GM12878 (cell line): ENCODE measurements at regions not wholly inside any gene's neighbourhood (a gene's known extent, or its start where the extent isn't known, plus 50 kb on each side); places are given as distances from the start of the nearest gene placed in this dataset.

Experiments
- ATAC-seq: fragments of 200-7000 bp; cut with Tn5 transposase; 3 replicates; pipeline ENCODE4 v1.9.1; 2020; ENCODE audit warnings: mild to moderate bottlenecking, moderate library complexity
- BruUV-seq: library from RNA; stranded (reverse); fragments of 400-500 nt; replicated peaks from 2 replicates; lab custom pipeline; 2021; lab: Mats Ljungman, UMichigan
- CTCF ChIA-PET: fragments of 300-600 bp; sonication (Branson Sonifier 250); formaldehyde crosslinking; extraction: SDS; loops from one replicate; lab custom pipeline; 2021; ENCODE audit warnings: inconsistent platforms; lab: Yijun Ruan, JAX
- POLR2A ChIA-PET: fragments of 350-600 bp; formaldehyde crosslinking; extraction: SDS; loops from one replicate; lab custom pipeline; 2021; ENCODE audit warnings: inconsistent platforms; lab: Charles Lee
- RAD21 ChIA-PET: fragments of 300-600 bp; sonication (Branson Sonifier 250); formaldehyde crosslinking; loops from one replicate; lab custom pipeline; 2023; ENCODE audit warnings: antibody characterized with exemption; ENCODE audit not compliant: unreplicated experiment; lab: Charles Lee
- SMC1A ChIA-PET: fragments of 300-600 bp; sonication (Branson Sonifier 250); formaldehyde crosslinking; loops from one replicate; lab custom pipeline; 2023; ENCODE audit not compliant: unreplicated experiment, uncharacterized antibody; lab: Charles Lee
- DNase-seq: peaks from one replicate; pipeline ENCODE4 v3.0.0-alpha.2; 2011; ENCODE audit warnings: low read depth, low spot score
- FAIRE-seq: peaks from 3 replicates; lab custom pipeline; 2011; peaks lifted over from hg19 to GRCh38; lab: Jason Lieb, UNC
- H2AFZ ChIP-seq: 2 replicates; pipeline ENCODE4 v1.6.0; 2011; ENCODE audit warnings: low read depth, low read length, control low read depth; ENCODE audit not compliant: control insufficient read depth
- H3K27ac ChIP-seq: 2 replicates; pipeline ENCODE4 v1.5.1; 2011; ENCODE audit warnings: control low read depth; ENCODE audit not compliant: control insufficient read depth, insufficient read depth
- H3K27me3 ChIP-seq, 2 experiments: replicated peaks in 1 of 2; 2 replicates each; pipeline versions ENCODE4 v1.6.0 to v1.6.1; 2011; ENCODE audit warnings: low read length in 1 of 2; ENCODE audit not compliant: control insufficient read depth in 2 of 2, insufficient read depth in 2 of 2
- H3K36me3 ChIP-seq, 2 experiments: 2 replicates each; pipeline ENCODE4 v1.5.1; 2011; ENCODE audit warnings: low read length in 1 of 2; ENCODE audit not compliant: control insufficient read depth in 2 of 2, insufficient read depth in 2 of 2
- H3K4me1 ChIP-seq: 2 replicates; pipeline ENCODE4 v1.6.1; 2011; ENCODE audit warnings: mild to moderate bottlenecking, low read length, moderate library complexity, mixed read lengths; ENCODE audit not compliant: control insufficient read depth, insufficient read depth
- H3K4me2 ChIP-seq: 2 replicates; pipeline ENCODE4 v1.6.0; 2011; ENCODE audit warnings: control low read depth; ENCODE audit not compliant: control insufficient read depth, insufficient read depth
- H3K4me3 ChIP-seq: fragments of 200-600 bp; sonication (generic); 2 replicates; pipeline ENCODE4 v1.5.1; 2016
- H3K79me2 ChIP-seq: 2 replicates; pipeline ENCODE4 v1.6.0; 2011; ENCODE audit warnings: low read length; ENCODE audit not compliant: control insufficient read depth, insufficient read depth
- H3K9ac ChIP-seq: 2 replicates; pipeline ENCODE4 v1.8.0; 2011; ENCODE audit warnings: low read length, control low read depth, mixed read lengths; ENCODE audit not compliant: control insufficient read depth, insufficient read depth
- H3K9me3 ChIP-seq: replicated peaks from 3 replicates; pipeline ENCODE4 v1.5.1; 2011; ENCODE audit warnings: mild to moderate bottlenecking, low read length; ENCODE audit not compliant: control insufficient read depth, insufficient read depth
- H4K20me1 ChIP-seq: 2 replicates; pipeline ENCODE4 v1.6.0; 2011; ENCODE audit not compliant: control insufficient read depth, insufficient read depth
- CUX1 ChIP-seq: IDR thresholded peaks from 2 replicates; pipeline ENCODE4 v1.6.1; 2012; ENCODE audit warnings: improper control_type of control experiment, low read depth, low read length; ENCODE audit not compliant: insufficient replicate concordance
- EZH2 ChIP-seq: IDR thresholded peaks from 2 replicates; pipeline ENCODE4 v1.6.1; 2012; ENCODE audit warnings: low read depth, mild to moderate bottlenecking, control low read depth, inconsistent platforms, low read length, borderline replicate concordance; ENCODE audit not compliant: control insufficient read depth
- JUNB ChIP-seq: IDR thresholded peaks from 2 replicates; pipeline ENCODE4 v1.6.1; 2016; ENCODE audit warnings: antibody characterized with exemption, mild to moderate bottlenecking
- KAT2A ChIP-seq: conservative IDR thresholded peaks from 2 replicates; pipeline ENCODE4 v1.6.1; 2011; ENCODE audit warnings: low read depth, low read length; ENCODE audit not compliant: control insufficient read depth
- MTA2 ChIP-seq: fragments of 450-650 bp; IDR thresholded peaks from 2 replicates; pipeline ENCODE4 v1.6.1; 2016; ENCODE audit warnings: low read depth, mild to moderate bottlenecking, moderate library complexity
- RCOR1 ChIP-seq: conservative IDR thresholded peaks from 2 replicates; pipeline ENCODE4 v1.6.1; 2012; ENCODE audit warnings: low read depth, low read length, improper control_type of control experiment
- STAT1 ChIP-seq: fragments of 450-650 bp; conservative IDR thresholded peaks from 2 replicates; pipeline ENCODE4 v1.6.1; 2014; ENCODE audit warnings: antibody characterized with exemption, mild to moderate bottlenecking
- SUZ12 ChIP-seq: fragments of 200-600 bp; sonication (generic); IDR thresholded peaks from one replicate; pipeline ENCODE4 v1.6.1; 2018; ENCODE audit warnings: antibody characterized with exemption, mild to moderate bottlenecking; ENCODE audit not compliant: unreplicated experiment
- ZBED1 ChIP-seq: IDR thresholded peaks from 2 replicates; pipeline ENCODE4 v1.6.1; 2016; ENCODE audit warnings: borderline replicate concordance
- ZNF207 ChIP-seq: fragments of 450-650 bp; IDR thresholded peaks from 2 replicates; pipeline ENCODE4 v1.6.1; 2014; ENCODE audit warnings: antibody characterized with exemption, mild to moderate bottlenecking, borderline replicate concordance
- ZNF217 ChIP-seq: fragments of 450-650 bp; IDR thresholded peaks from 2 replicates; pipeline ENCODE4 v1.6.1; 2017; ENCODE audit warnings: antibody characterized with exemption, mild to moderate bottlenecking
- ZNF274 ChIP-seq: IDR thresholded peaks from one replicate; pipeline ENCODE4 v1.8.0; 2011; ENCODE audit not compliant: insufficient read length, insufficient read depth
- WGBS: methylation state at CpG from one replicate; pipeline ENCODE4 v1.1.6; 2016; ENCODE audit warnings: low lambda C conversion rate; ENCODE audit not compliant: insufficient replicate concordance, insufficient coverage; ENCODE audit errors: missing lambda C conversion rate; 5-methylcytosine and 5-hydroxymethylcytosine counted together
- in situ Hi-C: fragments of 300-500 bp; cut with MboI; formaldehyde crosslinking; loops from 9 replicates; pipeline ENCODE4 v1.14.3; 2018; ENCODE audit warnings: mixed read lengths
- intact Hi-C: fragments of 100-400 bp; cut with micrococcal nuclease; formaldehyde crosslinking; loops from one replicate; pipeline ENCODE4 v1.14.2; 2022; ENCODE audit not compliant: unreplicated experiment
- TF ChIP-seq, protein P1 (sequence below): fragments of 450-650 bp; IDR thresholded peaks from 2 replicates; pipeline ENCODE4 v1.6.1; 2017; ENCODE audit warnings: borderline replicate concordance
- TF ChIP-seq, protein P2 (sequence below): IDR thresholded peaks from 2 replicates; pipeline ENCODE4 v1.6.1; 2012; ENCODE audit warnings: low read depth, low read length, improper control_type of control experiment
- TF ChIP-seq, protein P3 (sequence below): fragments of 450-650 bp; IDR thresholded peaks from 2 replicates; pipeline ENCODE4 v1.6.1; 2017; ENCODE audit warnings: low read depth, mild to moderate bottlenecking, moderate library complexity

GRCh38 chr2:147375073-147375472 is 469.8 kb upstream of the ACVR2A start:
- Histone ChIP-seq H3K9ac (no peak overlapping the region), H3K27ac (no peak overlapping the region), H3K4me1 (no peaks in the 10 kb centered on the region), H3K27me3 (no peaks in the 10 kb centered on the region), H3K9me3 (no peaks in the 10 kb centered on the region), H4K20me1 (no peaks in the 10 kb centered on the region), H3K4me3 (no peak overlapping the region), H3K79me2 (no peaks in the 10 kb centered on the region), H2AFZ (no peak overlapping the region), H3K4me2 (no peak overlapping the region), H3K36me3 (no peaks in the 10 kb centered on the region)
- ChIA-PET POLR2A (no interaction called here), SMC1A (no interaction called here), RAD21 (no interaction called here), CTCF (no interaction called here)
- no TSS peak for BruUV-seq
- WGBS: 0% methylated on average over 1 of the region's 1 CpG
- in situ Hi-C loops: no loop called here
- intact Hi-C loops: no loop called here
- no peak for FAIRE-seq
- no peak for DNase-seq
- ATAC-seq: no peak
- no peak for TF ChIP-seq KAT2A
- TF ChIP-seq STAT1: no peak
- no peak for TF ChIP-seq ZNF207
- TF ChIP-seq SUZ12: no peak
- no peak for TF ChIP-seq ZNF217
- TF ChIP-seq RCOR1: no peak
- TF ChIP-seq MTA2: no peak
- TF ChIP-seq JUNB: no peak
- TF ChIP-seq, protein P1, sequence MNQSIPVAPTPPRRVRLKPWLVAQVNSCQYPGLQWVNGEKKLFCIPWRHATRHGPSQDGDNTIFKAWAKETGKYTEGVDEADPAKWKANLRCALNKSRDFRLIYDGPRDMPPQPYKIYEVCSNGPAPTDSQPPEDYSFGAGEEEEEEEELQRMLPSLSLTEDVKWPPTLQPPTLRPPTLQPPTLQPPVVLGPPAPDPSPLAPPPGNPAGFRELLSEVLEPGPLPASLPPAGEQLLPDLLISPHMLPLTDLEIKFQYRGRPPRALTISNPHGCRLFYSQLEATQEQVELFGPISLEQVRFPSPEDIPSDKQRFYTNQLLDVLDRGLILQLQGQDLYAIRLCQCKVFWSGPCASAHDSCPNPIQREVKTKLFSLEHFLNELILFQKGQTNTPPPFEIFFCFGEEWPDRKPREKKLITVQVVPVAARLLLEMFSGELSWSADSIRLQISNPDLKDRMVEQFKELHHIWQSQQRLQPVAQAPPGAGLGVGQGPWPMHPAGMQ: no peak
- TF ChIP-seq, protein P2, sequence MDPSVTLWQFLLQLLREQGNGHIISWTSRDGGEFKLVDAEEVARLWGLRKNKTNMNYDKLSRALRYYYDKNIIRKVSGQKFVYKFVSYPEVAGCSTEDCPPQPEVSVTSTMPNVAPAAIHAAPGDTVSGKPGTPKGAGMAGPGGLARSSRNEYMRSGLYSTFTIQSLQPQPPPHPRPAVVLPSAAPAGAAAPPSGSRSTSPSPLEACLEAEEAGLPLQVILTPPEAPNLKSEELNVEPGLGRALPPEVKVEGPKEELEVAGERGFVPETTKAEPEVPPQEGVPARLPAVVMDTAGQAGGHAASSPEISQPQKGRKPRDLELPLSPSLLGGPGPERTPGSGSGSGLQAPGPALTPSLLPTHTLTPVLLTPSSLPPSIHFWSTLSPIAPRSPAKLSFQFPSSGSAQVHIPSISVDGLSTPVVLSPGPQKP: no peak
- TF ChIP-seq EZH2: no peak
- no peak for TF ChIP-seq ZNF274
- no peak for TF ChIP-seq CUX1
- no peak for TF ChIP-seq ZBED1
- TF ChIP-seq, protein P3, sequence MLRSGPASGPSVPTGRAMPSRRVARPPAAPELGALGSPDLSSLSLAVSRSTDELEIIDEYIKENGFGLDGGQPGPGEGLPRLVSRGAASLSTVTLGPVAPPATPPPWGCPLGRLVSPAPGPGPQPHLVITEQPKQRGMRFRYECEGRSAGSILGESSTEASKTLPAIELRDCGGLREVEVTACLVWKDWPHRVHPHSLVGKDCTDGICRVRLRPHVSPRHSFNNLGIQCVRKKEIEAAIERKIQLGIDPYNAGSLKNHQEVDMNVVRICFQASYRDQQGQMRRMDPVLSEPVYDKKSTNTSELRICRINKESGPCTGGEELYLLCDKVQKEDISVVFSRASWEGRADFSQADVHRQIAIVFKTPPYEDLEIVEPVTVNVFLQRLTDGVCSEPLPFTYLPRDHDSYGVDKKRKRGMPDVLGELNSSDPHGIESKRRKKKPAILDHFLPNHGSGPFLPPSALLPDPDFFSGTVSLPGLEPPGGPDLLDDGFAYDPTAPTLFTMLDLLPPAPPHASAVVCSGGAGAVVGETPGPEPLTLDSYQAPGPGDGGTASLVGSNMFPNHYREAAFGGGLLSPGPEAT: no peak
